ENCODE measurements at regions not wholly inside any gene's neighbourhood (a gene's known extent, or its start where the extent isn't known, plus 50 kb on each side); places are given as distances from the start of the nearest gene placed in this dataset.

GRCh38 chr2:238512247-238512867, 85.6 kb downstream of the ASB1 start:
- TF ChIP-seq CTCF (IDR thresholded peaks at IDR 0.05) = no peak
- no peak for TF ChIP-seq EP300 (IDR thresholded peaks at IDR 0.05)

All from tibial nerve (tissue), 4 donors.